Natural killer cell (primary cell): ENCODE measurements at regions not wholly inside any gene's neighbourhood (a gene's known extent, or its start where the extent isn't known, plus 50 kb on each side); places are given as distances from the start of the nearest gene placed in this dataset.

ENCODE experiments used
- ATAC-seq, 3 donors: fragments of 150-1000 bp in 2 of 3; fragments of 200-7000 bp in 1 of 3; cut with Tn5 transposase; 1 replicate in 1 of 3; 2 replicates in 2 of 3; pipeline ENCODE4 v1.10.0; 2021; ENCODE audit warnings: mild to moderate bottlenecking in 2 of 3, moderate library complexity in 2 of 3
- DNase-seq, 2 donors: peaks; one replicate each; pipeline versions ENCODE4 v3.0.0 to v3.0.0-alpha.2; 2013 to 2021; ENCODE audit warnings: mixed read lengths in 1 of 2
- H3K27ac ChIP-seq: one replicate; pipeline ENCODE4 v1.5.1; 2013; ENCODE audit warnings: mild to moderate bottlenecking, low read length
- H3K27me3 ChIP-seq: one replicate; pipeline ENCODE4 v1.6.1; 2013; ENCODE audit warnings: low read length; ENCODE audit not compliant: control insufficient read depth, insufficient read depth
- H3K36me3 ChIP-seq: one replicate; pipeline ENCODE4 v1.6.1; 2013; ENCODE audit warnings: low read length; ENCODE audit not compliant: control insufficient read depth, insufficient read depth
- H3K4me1 ChIP-seq: one replicate; pipeline ENCODE4 v1.6.1; 2013; ENCODE audit warnings: low read length; ENCODE audit not compliant: control insufficient read depth, insufficient read depth
- H3K4me3 ChIP-seq: one replicate; pipeline ENCODE4 v1.5.1; 2013; ENCODE audit warnings: low read length
- H3K9me3 ChIP-seq: one replicate; pipeline ENCODE4 v1.6.1; 2013; ENCODE audit warnings: low read length; ENCODE audit not compliant: control insufficient read depth, insufficient read depth
- H3K27ac Mint-ChIP-seq, 2 donors: one replicate each; pipeline ENCODE4 v1.8.0; 2022; ENCODE audit warnings: mild to moderate bottlenecking in 2 of 2, mixed read lengths in 2 of 2, moderate library complexity in 1 of 2
- H3K27me3 Mint-ChIP-seq, 2 donors: one replicate each; pipeline ENCODE4 v1.8.0; 2022; ENCODE audit warnings: low read depth in 2 of 2, mixed read lengths in 2 of 2
- H3K36me3 Mint-ChIP-seq: one replicate; pipeline ENCODE4 v1.8.0; 2022; ENCODE audit warnings: mixed read lengths
- H3K4me1 Mint-ChIP-seq, 2 donors: one replicate each; pipeline ENCODE4 v1.8.0; 2022; ENCODE audit warnings: mixed read lengths in 2 of 2
- H3K4me3 Mint-ChIP-seq: one replicate; pipeline ENCODE4 v1.8.0; 2022; ENCODE audit warnings: mild to moderate bottlenecking, moderate library complexity, mixed read lengths
- H3K9me3 Mint-ChIP-seq, 2 donors: one replicate each; pipeline ENCODE4 v1.8.0; 2022; ENCODE audit warnings: mixed read lengths in 2 of 2
- CTCF ChIP-seq: fragments of 200-600 bp; IDR thresholded peaks from one replicate; pipeline ENCODE4 v1.8.0; 2022; ENCODE audit warnings: antibody characterized with exemption
- WGBS: methylation state at CpG from one replicate; pipeline ENCODE4 v1.1.7; 2013; ENCODE audit warnings: missing lambda C conversion rate; ENCODE audit not compliant: insufficient coverage; 5-methylcytosine and 5-hydroxymethylcytosine counted together
- intact Hi-C: fragments of 100-400 bp; cut with micrococcal nuclease; formaldehyde crosslinking; loops from one replicate; pipeline ENCODE4 v1.14.2; 2022

DNA sequence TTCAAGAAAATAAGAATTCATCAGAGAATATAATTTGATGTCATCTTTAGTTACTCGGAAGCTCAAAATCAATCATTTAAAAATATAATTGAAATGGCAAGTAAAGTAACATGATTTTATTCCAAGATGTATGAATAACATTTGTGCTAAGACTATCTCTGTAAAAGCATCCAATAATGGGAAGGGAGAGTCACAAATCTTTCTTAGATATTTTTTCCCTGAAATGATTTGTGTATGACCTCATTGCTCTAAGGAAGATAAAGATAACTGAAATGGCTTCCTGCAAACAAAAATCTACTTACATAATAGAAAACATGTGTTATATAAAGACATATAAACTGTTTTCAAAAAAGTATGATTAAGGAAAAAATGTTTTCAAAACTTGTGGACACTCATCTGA, 97.4 kb upstream of the FGF10 start:
- Histone ChIP-seq H3K36me3 (no peaks in the 10 kb centered on the region), H3K27ac (no peak overlapping the region), H3K27me3 (no peaks in the 10 kb centered on the region), H3K9me3 (peaks cover 7% of the 10 kb centered on the region), H3K4me3 (no peak overlapping the region), H3K4me1 (no peaks in the 10 kb centered on the region)
- no peak for TF ChIP-seq CTCF
- Mint-ChIP-seq H3K9me3 (peaks cover 2 to 3% of the 10 kb centered on the region in 2 donors), H3K4me1 (no peaks in the 10 kb centered on the region), H3K4me3 (no peak overlapping the region), H3K36me3 (no peaks in the 10 kb centered on the region), H3K27ac (no peak overlapping the region), H3K27me3 (no peaks in the 10 kb centered on the region)
- ATAC-seq (no peak), DNase-seq (no peak)
- WGBS: no CpG with 5 or more reads among the region's 1 CpG
- intact Hi-C loops: no loop called here

- Mint-ChIP-seq H3K27me3 (no peaks in the 10 kb centered on the region), H3K36me3 (no peaks in the 10 kb centered on the region), H3K27ac (no peak overlapping the region), H3K4me1 (no peaks in the 10 kb centered on the region), H3K4me3 (no peak overlapping the region), H3K9me3 (peaks cover 16 to 17% of the 10 kb centered on the region in 2 donors)
- H3K27ac ChIP-seq: no peak overlapping the region
- H3K4me3 ChIP-seq: no peak overlapping the region
- 83% methylated on average over 3 of the region's 4 CpGs for WGBS
- intact Hi-C loops: no loop called here
- TF ChIP-seq CTCF: no peak
- H3K4me1 ChIP-seq: no peaks in the 10 kb centered on the region
- H3K36me3 ChIP-seq: no peaks in the 10 kb centered on the region
- H3K27me3 ChIP-seq: no peaks in the 10 kb centered on the region
- ATAC-seq (no peak), DNase-seq (no peak)
- H3K9me3 ChIP-seq: peaks cover 14% of the 10 kb centered on the region
Measured at GRCh38 chr5:44454002-44454401, 64.8 kb upstream of the FGF10 start.

DNA sequence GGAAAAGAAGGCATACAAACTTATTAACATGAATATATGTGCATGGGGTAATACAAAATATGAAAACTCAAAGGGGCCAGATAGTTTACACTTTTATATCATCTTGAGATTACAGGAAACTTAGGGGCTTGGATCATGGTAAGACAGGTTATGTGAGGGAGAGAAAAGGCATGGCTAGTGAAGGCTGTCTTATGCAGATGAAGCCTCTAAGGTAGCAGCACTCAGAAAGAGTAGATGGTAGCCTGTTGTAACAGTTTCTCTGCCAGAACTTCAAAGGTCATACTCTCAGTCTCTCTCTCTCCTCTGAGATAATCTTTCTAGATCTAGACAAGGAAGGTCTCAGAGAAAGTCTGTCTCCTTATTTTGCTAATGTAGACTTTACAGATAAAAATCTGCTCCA, 57.2 kb upstream of the FGF10 start:
- H3K9me3 ChIP-seq: peaks cover 2% of the 10 kb centered on the region
- no peaks in the 10 kb centered on the region for H3K27me3 ChIP-seq
- Mint-ChIP-seq H3K27ac (no peak overlapping the region), H3K9me3 (peaks cover 6 to 16% of the 10 kb centered on the region in 2 donors), H3K4me1 (no peaks in the 10 kb centered on the region), H3K4me3 (no peak overlapping the region), H3K27me3 (no peaks in the 10 kb centered on the region), H3K36me3 (no peaks in the 10 kb centered on the region)
- no peak for ATAC-seq
- no peak overlapping the region for H3K27ac ChIP-seq
- no peak for DNase-seq
- H3K4me3 ChIP-seq: no peak overlapping the region
- no peaks in the 10 kb centered on the region for H3K36me3 ChIP-seq
- intact Hi-C loops: no loop called here
- no peak for TF ChIP-seq CTCF
- H3K4me1 ChIP-seq: no peaks in the 10 kb centered on the region

- Mint-ChIP-seq H3K4me1 (no peaks in the 10 kb centered on the region), H3K36me3 (no peaks in the 10 kb centered on the region), H3K27me3 (no peaks in the 10 kb centered on the region), H3K27ac (no peak overlapping the region), H3K4me3 (no peak overlapping the region), H3K9me3 (peaks cover 5 to 25% of the 10 kb centered on the region in 2 donors)
- 63% methylated on average over 1 of the region's 2 CpGs for WGBS
- no peaks in the 10 kb centered on the region for H3K9me3 ChIP-seq
- no peak for DNase-seq
- H3K4me3 ChIP-seq: no peak overlapping the region
- no peak overlapping the region for H3K27ac ChIP-seq
- H3K27me3 ChIP-seq: no peaks in the 10 kb centered on the region
- ATAC-seq: no peak
- H3K4me1 ChIP-seq: no peaks in the 10 kb centered on the region
- TF ChIP-seq CTCF: no peak
- no peaks in the 10 kb centered on the region for H3K36me3 ChIP-seq
- intact Hi-C loops: no loop called here
Measured at GRCh38 chr5:44443172-44443571, 54.0 kb upstream of the FGF10 start.
